AG04450 (cell line): ENCODE measurements at regions not wholly inside any gene's neighbourhood (a gene's known extent, or its start where the extent isn't known, plus 50 kb on each side); places are given as distances from the start of the nearest gene placed in this dataset.

Source experiments
- CTCF ChIA-PET: fragments of 300-600, 350-600 bp; formaldehyde crosslinking; extraction: SDS; loops from one replicate; lab custom pipeline; 2022; ENCODE audit warnings: antibody characterized with exemption, inconsistent platforms; lab: Charles Lee
- POLR2A ChIA-PET: fragments of 350-600 bp; formaldehyde crosslinking; extraction: SDS; loops from one replicate; lab custom pipeline; 2021; ENCODE audit warnings: antibody characterized with exemption, inconsistent platforms; lab: Yijun Ruan, JAX
- DNase-seq: peaks from one replicate; pipeline ENCODE4 v3.0.0-alpha.2; 2011; ENCODE audit warnings: low read depth, low spot score
- H3K27ac ChIP-seq: one replicate; pipeline ENCODE4 v1.5.1; 2012; ENCODE audit warnings: low read depth, low read length, control low read depth
- H3K27me3 ChIP-seq: one replicate; pipeline ENCODE4 v1.6.0; 2012; ENCODE audit warnings: low read length; ENCODE audit not compliant: control insufficient read depth, insufficient read depth
- H3K4me3 ChIP-seq: 2 replicates; pipeline ENCODE4 v1.5.1; 2011; ENCODE audit warnings: mild to moderate bottlenecking, low read depth, low read length, control low read depth
- H3K9me3 ChIP-seq: 2 replicates; pipeline ENCODE4 v1.5.1; 2012; ENCODE audit warnings: low read length; ENCODE audit not compliant: control insufficient read depth, insufficient read depth
- TF ChIP-seq, protein P1 (sequence below): IDR thresholded peaks from 2 replicates; pipeline ENCODE4 v1.5.1; 2011; ENCODE audit warnings: low read depth, low read length, control low read depth, inconsistent platforms

DNA sequence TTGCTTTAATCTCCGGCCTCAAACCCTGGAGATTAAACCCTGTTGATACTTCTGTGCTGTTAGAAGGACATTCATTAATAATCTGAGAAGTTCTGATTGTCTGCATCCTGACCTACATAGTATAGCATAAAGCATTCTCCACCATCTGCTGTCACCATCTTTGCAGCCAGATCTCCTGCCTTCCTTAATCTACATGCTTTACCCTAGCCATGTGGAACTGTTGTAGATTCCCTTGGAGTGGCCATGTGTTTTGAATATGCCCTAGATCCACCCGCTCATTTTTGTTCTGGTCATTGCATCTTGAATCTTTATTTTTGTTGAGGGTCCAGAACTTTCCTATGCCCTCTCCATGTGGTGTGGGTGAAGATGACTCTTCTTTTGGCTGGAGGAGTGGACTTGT is 110.3 kb downstream of the OXSM start:
- H3K4me3 ChIP-seq: no peak overlapping the region
- no peaks in the 10 kb centered on the region for H3K27me3 ChIP-seq
- ChIA-PET POLR2A (no interaction called here), CTCF (no interaction called here)
- TF ChIP-seq, protein P1, sequence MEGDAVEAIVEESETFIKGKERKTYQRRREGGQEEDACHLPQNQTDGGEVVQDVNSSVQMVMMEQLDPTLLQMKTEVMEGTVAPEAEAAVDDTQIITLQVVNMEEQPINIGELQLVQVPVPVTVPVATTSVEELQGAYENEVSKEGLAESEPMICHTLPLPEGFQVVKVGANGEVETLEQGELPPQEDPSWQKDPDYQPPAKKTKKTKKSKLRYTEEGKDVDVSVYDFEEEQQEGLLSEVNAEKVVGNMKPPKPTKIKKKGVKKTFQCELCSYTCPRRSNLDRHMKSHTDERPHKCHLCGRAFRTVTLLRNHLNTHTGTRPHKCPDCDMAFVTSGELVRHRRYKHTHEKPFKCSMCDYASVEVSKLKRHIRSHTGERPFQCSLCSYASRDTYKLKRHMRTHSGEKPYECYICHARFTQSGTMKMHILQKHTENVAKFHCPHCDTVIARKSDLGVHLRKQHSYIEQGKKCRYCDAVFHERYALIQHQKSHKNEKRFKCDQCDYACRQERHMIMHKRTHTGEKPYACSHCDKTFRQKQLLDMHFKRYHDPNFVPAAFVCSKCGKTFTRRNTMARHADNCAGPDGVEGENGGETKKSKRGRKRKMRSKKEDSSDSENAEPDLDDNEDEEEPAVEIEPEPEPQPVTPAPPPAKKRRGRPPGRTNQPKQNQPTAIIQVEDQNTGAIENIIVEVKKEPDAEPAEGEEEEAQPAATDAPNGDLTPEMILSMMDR: no peak
- H3K27ac ChIP-seq: no peak overlapping the region
- H3K9me3 ChIP-seq: peaks cover 2% of the 10 kb centered on the region; the same call in 1 of the 2 replicates
- no peak for DNase-seq

GRCh38 chr3:25901796-25902195 is 111.9 kb downstream of the OXSM start:
- DNase-seq: no peak
- Histone ChIP-seq H3K27me3 (no peaks in the 10 kb centered on the region), H3K27ac (no peak overlapping the region), H3K9me3 (peaks cover 2% of the 10 kb centered on the region; the same call in 1 of the 2 replicates), H3K4me3 (no peak overlapping the region)
- TF ChIP-seq, protein P1: no peak
- ChIA-PET POLR2A (no interaction called here), CTCF (no interaction called here)

DNA sequence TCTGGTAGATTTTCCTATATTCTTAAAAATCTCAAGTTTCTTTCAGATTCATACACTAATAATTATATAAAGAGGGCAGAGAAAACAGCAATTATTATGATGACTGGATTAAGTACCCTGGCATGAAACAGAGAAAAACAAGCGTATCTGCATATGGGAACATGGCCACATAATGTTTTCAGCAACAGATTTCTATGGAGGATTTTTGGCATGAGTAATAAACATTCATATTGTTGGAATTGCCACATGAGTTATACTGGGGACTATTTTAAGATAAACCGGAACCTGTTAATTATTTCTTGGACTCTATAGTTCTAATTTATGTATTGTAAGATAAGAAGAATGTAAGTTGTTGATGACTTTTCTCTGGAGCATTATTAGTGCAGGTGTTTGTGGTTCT is 112.7 kb downstream of the OXSM start:
- H3K27ac ChIP-seq: no peak overlapping the region
- TF ChIP-seq, protein P1: no peak
- POLR2A ChIA-PET: no interaction called here
- peaks cover 2% of the 10 kb centered on the region; the same call in 1 of the 2 replicates for H3K9me3 ChIP-seq
- CTCF ChIA-PET: no interaction called here
- H3K27me3 ChIP-seq: no peaks in the 10 kb centered on the region
- DNase-seq: no peak
- H3K4me3 ChIP-seq: no peak overlapping the region

- POLR2A ChIA-PET: no interaction called here
- CTCF ChIA-PET: no interaction called here
- no peak overlapping the region for H3K27ac ChIP-seq
Observed at GRCh38 chr3:25903371-25904129, 113.7 kb downstream of the OXSM start.

DNA sequence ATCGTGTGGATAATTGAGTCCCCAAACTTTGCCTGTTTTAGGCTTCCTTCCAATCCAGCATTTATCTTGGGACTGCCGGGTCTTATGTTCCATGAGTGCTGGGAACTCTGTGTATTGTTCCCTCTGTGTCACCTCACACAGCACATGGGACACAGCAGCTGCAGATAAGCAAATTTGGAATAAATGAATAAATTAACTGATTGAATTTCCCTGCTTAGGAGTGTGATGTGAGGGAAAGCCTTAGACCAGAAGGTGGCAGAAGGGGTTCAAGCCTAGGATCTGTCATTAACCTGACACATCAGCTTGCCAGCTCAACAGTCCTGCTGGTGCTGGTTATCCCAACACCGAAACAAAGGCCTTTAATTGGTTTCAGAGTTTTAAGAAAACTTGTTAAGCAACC is 114.3 kb downstream of the OXSM start:
- H3K9me3 ChIP-seq: no peaks in the 10 kb centered on the region
- ChIA-PET POLR2A (no interaction called here), CTCF (no interaction called here)

More at GRCh38 chr3:25903371-25904129, 113.7 kb downstream of the OXSM start:
- TF ChIP-seq, protein P1: no peak
- no peaks in the 10 kb centered on the region for H3K9me3 ChIP-seq
- DNase-seq: no peak
- H3K27me3 ChIP-seq: no peaks in the 10 kb centered on the region
- H3K4me3 ChIP-seq: no peak overlapping the region

More for the DNA sequence above, 114.3 kb downstream of the OXSM start:
- Histone ChIP-seq H3K27ac (no peak overlapping the region), H3K27me3 (no peaks in the 10 kb centered on the region), H3K4me3 (no peak overlapping the region)
- DNase-seq: no peak
- TF ChIP-seq, protein P1: no peak
